ENCODE measurements at regions not wholly inside any gene's neighbourhood (a gene's known extent, or its start where the extent isn't known, plus 50 kb on each side); places are given as distances from the start of the nearest gene placed in this dataset.

- peaks cover 2% of the 10 kb centered on the region for H3K27me3 Mint-ChIP-seq (ENCODE audit: insufficient read depth, low read depth, poor library complexity)
- ATAC-seq (no peak), DNase-seq (ENCODE audit: low spot score) (no peak)
- H3K27ac Mint-ChIP-seq: no peak overlapping the region
- H3K4me2 ChIP-seq: no peak overlapping the region
- no peaks in the 10 kb centered on the region for H3K27me3 ChIP-seq (ENCODE audit: insufficient read depth)
- no peak overlapping the region for H3K27ac ChIP-seq (ENCODE audit: low read depth)
- no peak overlapping the region for H2AFZ ChIP-seq
- peaks cover 19% of the 10 kb centered on the region for H3K9me3 Mint-ChIP-seq
- TF ChIP-seq EZH2 (IDR thresholded peaks at IDR 0.05; ENCODE audit: low read depth, unreplicated experiment): no peak
- TF ChIP-seq CTCF (conservative IDR thresholded peaks at IDR 0.05; ENCODE audit: low read depth in 2 of 2): no peak
- TF ChIP-seq STAT1 (IDR thresholded peaks at IDR 0.05; ENCODE audit: unreplicated experiment): no peak
- no peak for TF ChIP-seq ETS1 (IDR thresholded peaks at IDR 0.05)
- TF ChIP-seq REST (IDR thresholded peaks at IDR 0.05; ENCODE audit: unreplicated experiment): no peak
- no peaks in the 10 kb centered on the region for H3K36me3 ChIP-seq (ENCODE audit: insufficient read depth)
- H3K9me2 ChIP-seq (ENCODE audit: insufficient read depth): peaks cover 6% of the 10 kb centered on the region; the same call in 1 of the 2 replicates
- no peaks in the 10 kb centered on the region for H3F3A ChIP-seq (replicated peaks; ENCODE audit: low read depth)
- H3K4me1 Mint-ChIP-seq: peaks cover 4% of the 10 kb centered on the region; the same call in 1 of the 3 replicates
- no peaks in the 10 kb centered on the region for H3K4me1 ChIP-seq (ENCODE audit: insufficient read depth)
- H3K4me3 ChIP-seq: no peak overlapping the region
- no peak overlapping the region for H3K4me3 Mint-ChIP-seq
- H3K79me2 ChIP-seq (replicated peaks; ENCODE audit: insufficient read depth): no peaks in the 10 kb centered on the region
- H3K36me3 Mint-ChIP-seq (ENCODE audit: low read depth): peaks cover 10% of the 10 kb centered on the region; the same call in 2 of the 3 replicates
- H4K20me1 ChIP-seq (replicated peaks; ENCODE audit: insufficient read depth): no peaks in the 10 kb centered on the region
Observed at GRCh38 chr6:126616866-126617265, 277.0 kb downstream of the CENPW start.

- Histone ChIP-seq H3F3A (replicated peaks; ENCODE audit: low read depth) (no peaks in the 10 kb centered on the region), H3K4me3 (no peak overlapping the region), H3K9me2 (ENCODE audit: insufficient read depth) (peaks cover 3% of the 10 kb centered on the region; the same call in 1 of the 2 replicates), H3K4me2 (no peak overlapping the region), H2AFZ (no peak overlapping the region), H3K4me1 (ENCODE audit: insufficient read depth) (no peaks in the 10 kb centered on the region), H3K27ac (ENCODE audit: low read depth) (no peak overlapping the region), H4K20me1 (replicated peaks; ENCODE audit: insufficient read depth) (no peaks in the 10 kb centered on the region), H3K27me3 (ENCODE audit: insufficient read depth) (no peaks in the 10 kb centered on the region), H3K36me3 (ENCODE audit: insufficient read depth) (no peaks in the 10 kb centered on the region), H3K79me2 (replicated peaks; ENCODE audit: insufficient read depth) (no peaks in the 10 kb centered on the region)
- Mint-ChIP-seq H3K4me3 (no peak overlapping the region), H3K9me3 (peaks cover 4% of the 10 kb centered on the region; the same call in 1 of the 3 replicates), H3K4me1 (peaks cover 4% of the 10 kb centered on the region; the same call in 1 of the 3 replicates), H3K36me3 (ENCODE audit: low read depth) (0 out of 3 replicates have a peak, but pooled peaks cover under 1% of the 10 kb centered on the region), H3K27ac (no peak overlapping the region), H3K27me3 (ENCODE audit: insufficient read depth, low read depth, poor library complexity) (peaks cover 2% of the 10 kb centered on the region)
- DNase-seq (ENCODE audit: low spot score) (no peak), ATAC-seq (no peak)
- TF ChIP-seq CTCF (conservative IDR thresholded peaks at IDR 0.05; ENCODE audit: low read depth in 2 of 2) (no peak), EZH2 (IDR thresholded peaks at IDR 0.05; ENCODE audit: low read depth, unreplicated experiment) (no peak), JUNB (IDR thresholded peaks at IDR 0.05; ENCODE audit: unreplicated experiment) (no peak), POLR2AphosphoS5 (IDR thresholded peaks at IDR 0.05; ENCODE audit: low read depth) (no peak)
Observed at GRCh38 chr6:126618639-126619343, 278.9 kb downstream of the CENPW start.
